ENCODE measurements at regions not wholly inside any gene's neighbourhood (a gene's known extent, or its start where the extent isn't known, plus 50 kb on each side); places are given as distances from the start of the nearest gene placed in this dataset.

GRCh38 chr6:113578691-113579090, 278.5 kb upstream of the MARCKS start:
- TF ChIP-seq TAF1 (IDR thresholded peaks at IDR 0.05; ENCODE audit: borderline replicate concordance, insufficient read depth, low read length), result no peak
- TF ChIP-seq FOXP2 (optimal IDR thresholded peaks at IDR 0.05; ENCODE audit: borderline replicate concordance, extremely low read depth, extremely low read length, insufficient read depth), result no peak
- TF ChIP-seq SIN3A (IDR thresholded peaks at IDR 0.05; ENCODE audit: borderline replicate concordance, insufficient read depth, low read length), result no peak
- TF ChIP-seq, protein P1, sequence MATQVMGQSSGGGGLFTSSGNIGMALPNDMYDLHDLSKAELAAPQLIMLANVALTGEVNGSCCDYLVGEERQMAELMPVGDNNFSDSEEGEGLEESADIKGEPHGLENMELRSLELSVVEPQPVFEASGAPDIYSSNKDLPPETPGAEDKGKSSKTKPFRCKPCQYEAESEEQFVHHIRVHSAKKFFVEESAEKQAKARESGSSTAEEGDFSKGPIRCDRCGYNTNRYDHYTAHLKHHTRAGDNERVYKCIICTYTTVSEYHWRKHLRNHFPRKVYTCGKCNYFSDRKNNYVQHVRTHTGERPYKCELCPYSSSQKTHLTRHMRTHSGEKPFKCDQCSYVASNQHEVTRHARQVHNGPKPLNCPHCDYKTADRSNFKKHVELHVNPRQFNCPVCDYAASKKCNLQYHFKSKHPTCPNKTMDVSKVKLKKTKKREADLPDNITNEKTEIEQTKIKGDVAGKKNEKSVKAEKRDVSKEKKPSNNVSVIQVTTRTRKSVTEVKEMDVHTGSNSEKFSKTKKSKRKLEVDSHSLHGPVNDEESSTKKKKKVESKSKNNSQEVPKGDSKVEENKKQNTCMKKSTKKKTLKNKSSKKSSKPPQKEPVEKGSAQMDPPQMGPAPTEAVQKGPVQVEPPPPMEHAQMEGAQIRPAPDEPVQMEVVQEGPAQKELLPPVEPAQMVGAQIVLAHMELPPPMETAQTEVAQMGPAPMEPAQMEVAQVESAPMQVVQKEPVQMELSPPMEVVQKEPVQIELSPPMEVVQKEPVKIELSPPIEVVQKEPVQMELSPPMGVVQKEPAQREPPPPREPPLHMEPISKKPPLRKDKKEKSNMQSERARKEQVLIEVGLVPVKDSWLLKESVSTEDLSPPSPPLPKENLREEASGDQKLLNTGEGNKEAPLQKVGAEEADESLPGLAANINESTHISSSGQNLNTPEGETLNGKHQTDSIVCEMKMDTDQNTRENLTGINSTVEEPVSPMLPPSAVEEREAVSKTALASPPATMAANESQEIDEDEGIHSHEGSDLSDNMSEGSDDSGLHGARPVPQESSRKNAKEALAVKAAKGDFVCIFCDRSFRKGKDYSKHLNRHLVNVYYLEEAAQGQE (IDR thresholded peaks at IDR 0.05; ENCODE audit: insufficient read depth in 1 of 2, low read depth in 2 of 2, low read length in 2 of 2), result no peak
- TF ChIP-seq POLR2AphosphoS5 (IDR thresholded peaks at IDR 0.05; ENCODE audit: low read depth, low read length), result no peak

- TF ChIP-seq FOXP2 (optimal IDR thresholded peaks at IDR 0.05; ENCODE audit: borderline replicate concordance, extremely low read depth, extremely low read length, insufficient read depth) (no peak), SIN3A (IDR thresholded peaks at IDR 0.05; ENCODE audit: borderline replicate concordance, insufficient read depth, low read length) (no peak), POLR2AphosphoS5 (IDR thresholded peaks at IDR 0.05; ENCODE audit: low read depth, low read length) (no peak), TAF1 (IDR thresholded peaks at IDR 0.05; ENCODE audit: borderline replicate concordance, insufficient read depth, low read length) (no peak)
- TF ChIP-seq, protein P1 (IDR thresholded peaks at IDR 0.05; ENCODE audit: insufficient read depth in 1 of 2, low read depth in 2 of 2, low read length in 2 of 2), result no peak
Measured at GRCh38 chr6:113584767-113585166, 272.4 kb upstream of the MARCKS start.

GRCh38 chr6:113585246-113585645, 271.9 kb upstream of the MARCKS start:
- no peak for TF ChIP-seq POLR2AphosphoS5 (IDR thresholded peaks at IDR 0.05; ENCODE audit: low read depth, low read length)
- TF ChIP-seq SIN3A (IDR thresholded peaks at IDR 0.05; ENCODE audit: borderline replicate concordance, insufficient read depth, low read length), result no peak
- TF ChIP-seq, protein P1 (IDR thresholded peaks at IDR 0.05; ENCODE audit: insufficient read depth in 1 of 2, low read depth in 2 of 2, low read length in 2 of 2), result no peak
- no peak for TF ChIP-seq TAF1 (IDR thresholded peaks at IDR 0.05; ENCODE audit: borderline replicate concordance, insufficient read depth, low read length)
- TF ChIP-seq FOXP2 (optimal IDR thresholded peaks at IDR 0.05; ENCODE audit: borderline replicate concordance, extremely low read depth, extremely low read length, insufficient read depth), result no peak

GRCh38 chr6:113586413-113587077, 270.6 kb upstream of the MARCKS start:
- TF ChIP-seq TAF1 (IDR thresholded peaks at IDR 0.05; ENCODE audit: borderline replicate concordance, insufficient read depth, low read length) (no peak), SIN3A (IDR thresholded peaks at IDR 0.05; ENCODE audit: borderline replicate concordance, insufficient read depth, low read length) (no peak), POLR2AphosphoS5 (IDR thresholded peaks at IDR 0.05; ENCODE audit: low read depth, low read length) (no peak), FOXP2 (optimal IDR thresholded peaks at IDR 0.05; ENCODE audit: borderline replicate concordance, extremely low read depth, extremely low read length, insufficient read depth) (no peak)
- TF ChIP-seq, protein P1 (IDR thresholded peaks at IDR 0.05; ENCODE audit: insufficient read depth in 1 of 2, low read depth in 2 of 2, low read length in 2 of 2), result no peak
